ENCODE measurements at regions not wholly inside any gene's neighbourhood (a gene's known extent, or its start where the extent isn't known, plus 50 kb on each side); places are given as distances from the start of the nearest gene placed in this dataset.

DNA sequence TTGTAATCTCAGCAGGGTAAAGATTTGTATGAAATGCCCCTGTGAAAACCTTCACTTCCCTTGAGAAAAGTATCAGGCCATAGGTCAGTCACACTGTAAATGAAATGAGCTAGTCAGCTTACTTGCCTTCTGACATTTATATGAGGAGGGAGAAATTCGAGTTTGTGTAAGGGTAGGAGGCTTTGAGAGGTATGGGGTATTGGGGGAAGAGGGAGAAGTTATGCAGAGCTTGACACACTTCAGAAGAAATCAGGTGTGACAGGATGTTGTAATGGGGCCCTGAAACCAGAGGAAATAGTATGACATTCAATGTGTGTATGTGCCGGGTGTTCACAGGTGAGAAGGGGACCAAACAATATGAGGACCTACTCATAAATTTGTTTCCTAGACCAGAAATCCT, 64.2 kb upstream of the CCN6 start:
- no peak for DNase-seq

DNA sequence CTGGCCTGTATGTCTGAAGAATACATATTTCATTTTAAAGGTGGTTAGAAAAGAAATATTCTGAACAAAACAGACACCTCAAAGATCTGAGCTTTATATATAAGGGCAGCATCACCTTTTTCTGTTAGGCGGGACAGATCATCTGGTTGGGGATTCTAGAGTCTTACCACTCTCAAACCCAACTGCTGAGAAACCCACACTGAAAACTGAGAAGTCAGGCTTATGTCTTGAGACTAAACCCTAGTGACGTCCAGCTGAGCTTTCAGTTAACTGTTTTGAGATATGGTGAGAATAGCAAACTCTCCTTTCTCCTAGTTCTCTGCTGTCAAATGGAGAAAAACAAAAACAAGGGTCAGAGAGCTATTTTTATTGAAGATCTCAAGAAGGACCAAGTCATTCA, 63.7 kb upstream of the CCN6 start:
- DNase-seq: no peak

DNA sequence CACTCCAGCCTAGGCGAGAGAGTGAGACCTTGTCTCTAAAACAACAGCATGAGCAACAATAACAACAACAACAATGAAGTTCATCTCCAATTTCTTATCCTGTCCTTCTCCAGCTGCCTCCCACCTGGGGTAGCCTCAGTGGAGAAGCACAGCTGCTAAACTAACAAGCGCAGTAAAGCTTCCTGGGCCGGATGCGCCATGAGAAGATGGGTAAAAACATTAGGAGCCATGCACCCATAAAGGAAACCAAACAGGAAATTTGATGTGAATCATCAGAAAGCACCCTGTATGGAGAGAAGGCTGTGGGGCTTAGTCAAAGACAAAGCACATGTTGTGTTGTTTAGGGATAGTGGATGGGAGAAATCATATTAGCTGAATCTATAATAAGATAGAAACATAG, 61.1 kb upstream of the CCN6 start:
- DNase-seq: peak; percentile 22

DNA sequence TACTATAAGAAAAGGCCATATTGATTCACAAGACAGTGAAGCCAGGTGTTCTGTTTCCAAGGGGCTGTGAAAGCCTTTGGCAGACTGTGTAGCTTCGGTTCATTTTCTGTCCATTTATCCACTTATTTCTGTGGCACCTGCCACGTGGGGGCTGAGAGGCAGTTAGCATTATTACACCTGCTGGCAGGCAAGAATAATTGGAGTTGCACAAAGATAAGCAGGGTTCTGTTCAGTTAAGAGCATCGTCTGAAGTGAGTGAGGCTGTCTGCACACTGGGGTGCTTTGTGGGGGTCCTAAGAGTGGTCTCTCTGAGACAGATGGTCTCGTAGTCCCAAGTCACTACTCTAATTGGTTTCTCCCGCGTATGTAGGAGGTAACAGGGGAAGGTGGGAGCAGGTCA, 60.6 kb upstream of the CCN6 start:
- DNase-seq: peak; percentile 29

DNA sequence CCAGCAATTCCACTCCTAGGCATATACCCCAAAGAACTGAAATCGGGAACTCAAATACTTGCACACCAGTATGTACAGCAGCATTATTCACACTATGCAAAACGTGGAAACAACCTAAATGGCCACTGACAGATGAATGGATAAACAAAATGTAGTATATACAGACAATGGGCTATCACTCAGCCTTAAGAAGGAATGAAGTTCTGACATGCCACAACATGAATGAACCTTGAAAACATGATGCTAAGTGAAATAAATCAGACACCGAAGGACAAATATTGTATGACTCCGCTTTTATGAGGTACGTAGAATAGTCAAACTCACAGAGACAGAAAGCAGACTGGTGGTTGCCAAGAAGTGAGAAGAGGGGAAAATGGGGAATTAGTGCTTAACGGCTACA, 59.1 kb upstream of the CCN6 start:
- no peak for DNase-seq

DNA sequence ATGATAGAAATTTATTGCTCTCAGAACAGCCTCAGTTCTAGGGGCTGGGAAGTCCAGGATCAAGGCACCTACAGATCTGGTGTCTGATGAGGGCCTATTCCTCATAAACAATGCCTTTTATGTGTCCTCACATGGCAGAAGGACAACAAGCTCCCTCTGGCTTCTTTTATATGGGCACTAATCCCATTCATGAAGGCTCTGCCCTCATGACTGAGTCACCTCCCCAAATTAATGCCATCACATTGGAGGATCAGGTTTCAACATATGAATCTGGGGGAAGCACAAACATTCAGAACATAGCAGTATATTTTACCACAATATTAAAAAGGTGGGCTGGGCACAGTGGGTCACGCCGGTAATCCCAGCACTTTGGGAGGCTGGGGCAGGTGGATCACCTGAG, 58.5 kb upstream of the CCN6 start:
- peak; percentile 26 for DNase-seq

DNA sequence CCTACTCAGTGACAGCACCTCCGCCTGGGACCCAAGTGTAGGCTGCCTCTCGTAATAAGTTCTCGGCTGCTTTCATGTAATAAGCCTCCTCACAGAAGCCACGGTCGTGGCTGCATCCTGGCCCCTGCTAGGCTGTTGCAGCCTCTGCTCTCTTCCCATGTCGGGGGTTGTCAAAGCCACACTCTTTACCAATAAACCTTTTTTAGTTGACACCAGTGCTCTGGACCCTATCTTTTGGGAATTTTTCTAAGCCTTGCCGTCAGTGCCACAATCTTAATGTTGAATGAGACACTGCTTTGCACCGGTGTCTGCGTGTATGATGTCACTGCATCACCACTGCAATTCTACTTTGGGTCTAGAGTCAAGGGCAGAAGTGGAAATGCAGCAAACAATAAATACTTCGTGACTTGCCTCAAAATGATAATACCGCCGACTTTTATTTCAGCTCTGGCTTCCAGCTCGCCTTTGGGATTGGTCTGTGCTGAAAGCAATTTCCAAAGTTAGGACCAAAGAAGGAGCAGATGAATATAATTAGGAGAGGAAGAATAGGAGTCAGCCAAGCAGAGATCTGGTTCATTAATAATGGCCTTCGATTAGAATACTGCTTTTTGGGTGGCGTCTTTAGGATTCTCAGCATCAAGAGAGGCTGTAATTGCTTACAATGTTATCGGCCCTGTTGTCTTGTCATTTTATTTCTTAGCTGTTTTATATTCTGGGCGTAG, 57.6 kb upstream of the CCN6 start:
- no peak for DNase-seq

DNA sequence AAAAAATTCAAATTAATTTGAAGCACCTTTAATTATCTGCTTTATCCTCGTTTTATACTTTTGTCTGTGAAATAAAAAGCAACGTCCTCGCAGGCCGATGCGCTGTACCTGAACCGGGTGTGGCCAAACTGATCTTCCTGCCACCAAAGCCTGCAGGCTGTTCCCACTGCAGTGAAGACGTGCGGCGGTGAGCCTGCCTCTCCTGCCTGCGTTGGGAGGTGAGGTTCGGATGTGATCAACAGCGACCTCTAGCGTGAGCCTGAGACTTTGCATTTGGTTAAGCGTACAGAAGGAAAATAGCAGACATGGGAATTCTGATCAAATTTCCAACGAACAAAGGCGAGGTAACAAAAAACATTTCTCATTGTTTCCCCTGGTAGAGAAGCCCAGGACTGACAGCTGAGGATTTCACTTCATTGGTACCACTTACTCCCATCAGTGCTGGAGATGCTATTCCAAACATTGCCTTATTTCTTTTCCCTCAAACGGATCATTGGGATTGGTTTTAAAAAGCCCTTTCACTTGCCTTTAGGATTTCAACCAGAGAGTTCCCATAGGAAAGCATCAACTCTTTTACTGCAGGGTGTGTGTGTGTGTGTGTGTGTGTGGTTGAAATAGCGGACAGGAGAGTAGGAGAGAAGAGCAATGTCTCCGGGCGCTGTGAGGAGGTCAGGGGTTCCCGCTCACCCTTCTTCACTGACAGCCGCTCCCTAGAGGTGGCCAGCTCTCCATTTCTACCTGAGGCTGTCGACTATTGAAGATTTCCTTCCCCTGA, 56.6 kb upstream of the CCN6 start:
- peak; percentile 90 for DNase-seq

DNA sequence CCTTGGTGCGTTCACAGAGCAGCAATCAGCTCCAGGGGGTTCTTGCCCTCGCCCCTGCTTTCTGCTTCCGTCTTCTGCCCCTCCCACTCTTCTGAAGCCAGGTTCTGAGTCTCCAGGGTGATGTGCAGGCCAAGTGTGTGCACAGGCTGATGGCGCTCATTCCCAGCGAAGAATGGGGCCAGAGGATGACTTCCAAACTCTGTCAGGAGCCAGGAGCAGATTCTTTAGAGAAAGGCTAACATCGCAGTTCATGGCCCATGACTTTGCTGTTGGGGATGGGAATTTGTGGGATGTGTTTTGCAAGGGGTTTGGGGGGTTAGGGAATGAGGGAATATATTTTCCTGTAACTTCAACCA, 56.1 kb upstream of the CCN6 start:
- no peak for DNase-seq

DNA sequence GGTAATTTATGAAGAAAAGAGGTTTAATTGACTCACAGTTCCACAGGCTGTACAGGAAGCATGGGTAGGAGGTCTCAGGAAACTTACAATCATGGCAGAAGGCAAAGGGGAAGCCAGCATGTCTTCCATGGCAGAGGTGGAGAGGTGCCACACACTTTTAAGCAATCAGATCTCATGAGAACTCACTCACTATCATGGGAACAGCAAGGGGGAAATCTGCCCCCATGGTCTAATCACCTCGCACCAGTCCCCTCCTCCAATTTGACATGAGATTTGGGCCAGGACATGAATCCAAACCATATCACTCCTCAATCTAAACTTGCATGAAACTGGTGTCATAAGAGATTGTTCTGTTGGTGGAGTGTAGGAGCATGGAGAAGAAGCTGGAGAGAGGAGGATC, 51.6 kb upstream of the CCN6 start:
- DNase-seq: no peak
